Superior temporal gyrus (tissue), 1 donor: ENCODE measurements at regions not wholly inside any gene's neighbourhood (a gene's known extent, or its start where the extent isn't known, plus 50 kb on each side); places are given as distances from the start of the nearest gene placed in this dataset.

Experiments
- DNase-seq: peaks from one replicate; pipeline ENCODE4 v3.0.0-alpha.2; 2016; ENCODE audit errors: extremely low spot score

DNA sequence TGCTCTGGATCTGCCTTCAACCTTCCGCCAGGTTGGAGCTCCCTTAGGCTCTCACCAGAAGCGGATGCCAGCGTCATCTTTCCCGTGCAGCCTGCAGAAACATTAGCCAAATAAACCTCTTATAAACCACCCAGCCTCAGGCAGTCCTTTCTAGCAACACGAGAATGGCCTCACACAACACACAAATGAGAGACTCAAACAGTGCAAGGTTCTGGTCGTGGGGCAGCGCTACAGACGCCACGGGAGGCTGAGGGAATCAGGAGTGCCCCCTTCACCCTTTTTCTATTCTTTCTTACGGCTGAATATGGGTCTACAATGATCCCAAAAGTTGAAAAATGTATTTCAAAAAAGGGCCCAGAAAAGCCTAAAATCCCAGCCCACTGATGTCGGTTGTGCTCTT lies 96.4 kb downstream of the FOXL3 start:
- DNase-seq = no peak

GRCh38 chr7:387132-388022 lies 97.4 kb downstream of the FOXL3 start:
- DNase-seq = no peak

DNA sequence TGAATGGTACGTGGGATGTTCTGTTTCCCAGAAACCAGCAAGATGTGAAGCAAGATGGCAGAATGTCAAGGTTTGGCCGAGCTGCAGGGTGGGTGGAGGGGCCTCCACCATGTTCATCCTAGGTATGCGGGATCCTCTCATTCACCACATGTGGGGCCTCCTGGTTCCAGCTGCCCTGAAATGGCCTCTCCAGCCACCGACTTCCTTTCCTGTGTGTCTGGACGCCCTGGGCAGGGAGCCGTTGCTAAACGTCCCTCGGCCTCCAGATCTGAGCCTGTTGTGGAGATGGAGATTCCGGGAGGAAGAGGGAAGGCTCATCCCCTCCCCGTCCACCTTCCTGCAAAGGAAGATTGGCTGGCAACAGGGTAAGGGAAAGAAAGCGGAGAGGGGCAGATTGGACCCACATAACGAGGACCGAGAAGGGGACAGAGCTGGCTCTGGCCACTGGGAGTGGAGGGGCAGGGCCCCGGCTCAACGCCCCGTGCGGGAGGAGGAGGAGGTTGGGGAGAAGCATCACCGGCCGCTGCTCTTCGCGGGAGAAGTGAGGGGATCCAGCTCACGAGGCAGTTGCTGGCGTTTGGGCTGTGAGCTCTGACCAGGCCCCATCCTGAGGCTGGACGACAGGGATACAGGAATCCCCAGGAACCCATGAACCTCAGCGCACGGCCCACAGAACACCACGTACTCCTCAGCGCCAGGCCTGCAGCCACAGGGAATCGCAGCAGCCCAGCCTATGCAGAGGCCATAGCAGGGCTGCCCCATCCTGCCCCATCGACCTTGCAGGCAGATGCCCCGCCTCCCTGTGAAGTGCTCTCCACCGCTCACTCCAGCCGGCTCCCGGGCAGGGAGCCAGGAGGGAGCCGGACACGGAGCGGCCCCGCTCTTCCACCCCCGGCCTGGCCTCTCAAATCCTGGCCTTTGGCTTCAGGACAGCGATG lies 98.3 kb downstream of the FOXL3 start:
- no peak for DNase-seq

DNA sequence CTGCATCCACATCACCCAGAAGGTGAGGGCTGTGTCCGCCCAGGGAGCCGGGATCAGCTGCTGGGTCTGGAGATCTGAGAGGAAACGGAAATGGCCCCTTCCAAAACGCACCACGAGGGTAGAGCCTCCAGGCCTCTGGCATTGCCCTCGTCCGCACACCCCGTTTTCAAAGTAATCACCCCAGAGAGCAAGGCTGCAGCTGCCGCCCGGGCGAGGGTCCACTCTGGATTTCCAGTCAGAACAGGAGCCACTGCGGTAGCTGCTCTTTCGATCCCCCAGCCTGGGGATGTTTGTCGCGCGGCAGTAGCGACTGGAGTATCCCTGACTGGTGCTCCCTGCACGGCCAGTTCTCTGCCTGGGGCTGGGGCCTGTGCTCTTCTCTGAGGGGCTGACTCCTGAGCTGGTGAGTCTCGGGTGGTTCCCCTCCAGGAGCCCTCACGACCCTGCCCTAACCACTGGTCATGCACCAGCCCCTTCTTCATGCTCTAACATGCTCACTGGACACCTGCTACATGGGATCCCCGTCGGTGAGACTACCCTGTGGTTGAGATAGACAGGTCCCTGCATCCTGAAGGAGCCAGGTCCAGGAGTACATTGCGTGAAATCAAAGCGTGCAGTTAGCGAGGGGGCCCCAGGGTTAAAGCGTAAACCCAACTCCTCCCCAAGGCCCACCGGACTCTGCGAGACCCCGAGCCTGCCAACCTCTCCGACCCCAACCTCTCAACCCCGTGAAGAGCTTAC lies 99.2 kb downstream of the FOXL3 start:
- DNase-seq = no peak

- DNase-seq = no peak
These were observed 100.1 kb downstream of the FOXL3 start for GRCh38 chr7:389911-390601.

DNA sequence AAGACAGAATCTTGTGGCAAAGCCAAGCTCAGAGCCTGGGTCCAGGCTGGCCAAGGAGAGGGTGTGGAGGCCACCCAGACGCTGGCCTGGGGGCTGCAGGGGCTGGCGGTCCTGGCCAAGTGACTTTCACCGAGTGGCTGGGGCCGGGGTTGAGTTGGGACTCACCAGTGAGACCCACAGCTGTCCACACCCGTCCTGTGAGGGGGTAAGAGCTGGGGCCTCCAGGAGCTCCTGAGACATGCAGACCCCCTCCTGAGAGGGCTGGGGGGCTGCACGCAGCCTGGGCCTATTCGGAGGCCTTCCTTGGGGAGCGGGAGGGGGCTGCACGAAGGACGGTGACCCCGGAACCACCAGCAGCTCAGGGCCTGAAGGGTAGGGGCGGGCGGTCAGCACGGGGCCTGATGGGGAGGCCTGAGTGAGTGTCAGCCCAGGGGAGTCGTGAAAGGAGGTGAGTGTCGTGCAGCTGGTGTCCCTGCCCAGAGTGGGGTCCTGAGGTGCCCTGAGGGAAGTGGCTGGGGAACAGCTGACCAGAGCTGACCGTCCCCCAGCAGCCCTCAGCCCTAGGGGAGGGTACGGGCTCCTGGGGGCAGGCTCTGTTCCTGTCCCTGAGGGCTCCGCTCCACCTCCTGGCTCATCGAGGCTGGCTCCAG lies 100.9 kb downstream of the FOXL3 start:
- DNase-seq = no peak

DNA sequence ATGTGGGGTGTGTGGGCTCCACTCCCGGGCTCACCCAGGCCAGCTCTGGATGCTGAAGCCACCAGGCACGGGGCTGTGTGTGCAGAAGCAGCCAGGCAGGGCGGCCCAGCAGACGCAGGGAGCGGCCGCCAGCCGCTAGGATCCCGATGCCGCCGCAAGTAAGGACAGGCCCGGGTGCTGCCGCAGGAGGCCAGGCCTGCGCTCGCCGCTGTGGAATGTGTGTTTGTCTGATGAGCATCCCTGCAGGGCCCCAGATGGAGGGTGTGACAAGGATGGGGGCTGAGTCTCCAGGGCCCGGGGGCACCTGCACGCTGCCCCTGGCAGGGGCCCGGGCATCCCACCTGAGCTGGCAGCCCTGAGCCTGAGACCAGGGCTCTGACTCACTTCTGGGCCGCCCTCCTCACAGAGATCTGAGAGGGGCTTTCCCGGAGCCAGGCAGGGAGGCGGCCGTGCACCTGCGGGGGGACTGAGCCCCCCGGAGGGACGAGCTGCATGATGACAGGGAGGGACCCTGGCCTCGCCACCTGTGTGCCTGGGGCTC lies 101.5 kb downstream of the FOXL3 start:
- no peak for DNase-seq

DNA sequence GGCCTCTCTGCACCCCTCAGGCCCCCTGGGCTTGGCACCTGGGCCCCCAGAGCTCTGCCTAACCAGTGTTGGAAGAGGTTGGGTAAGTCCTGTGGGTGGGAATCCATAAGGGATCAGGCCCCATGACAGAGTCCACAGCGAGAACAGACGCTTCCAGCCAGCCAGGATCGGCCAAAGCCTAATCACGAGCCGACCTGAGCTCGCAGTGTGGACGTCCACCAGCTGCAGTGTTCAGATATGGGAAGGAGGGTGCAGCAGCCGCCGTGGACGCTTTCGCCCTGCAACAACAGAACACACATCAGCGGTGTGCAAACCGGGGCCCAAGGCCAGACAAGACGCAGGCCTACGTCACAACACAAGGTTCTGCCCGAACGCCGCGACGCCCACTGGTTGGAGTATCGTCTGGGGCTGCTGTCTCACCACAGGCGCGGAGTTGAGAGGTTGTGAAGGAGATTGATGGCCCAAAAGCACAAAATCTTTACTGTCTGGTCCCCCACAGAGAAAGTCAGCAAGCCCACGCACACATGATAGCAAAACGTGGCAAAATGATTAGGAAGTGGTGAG lies 102.1 kb downstream of the FOXL3 start:
- DNase-seq = no peak

GRCh38 chr7:392822-393221 lies 102.9 kb downstream of the FOXL3 start:
- DNase-seq = no peak

- DNase-seq = no peak
These were observed 105.7 kb downstream of the FOXL3 start for GRCh38 chr7:395643-396042.

- no peak for DNase-seq
These were observed 108.9 kb downstream of the FOXL3 start for GRCh38 chr7:398888-399287.

DNA sequence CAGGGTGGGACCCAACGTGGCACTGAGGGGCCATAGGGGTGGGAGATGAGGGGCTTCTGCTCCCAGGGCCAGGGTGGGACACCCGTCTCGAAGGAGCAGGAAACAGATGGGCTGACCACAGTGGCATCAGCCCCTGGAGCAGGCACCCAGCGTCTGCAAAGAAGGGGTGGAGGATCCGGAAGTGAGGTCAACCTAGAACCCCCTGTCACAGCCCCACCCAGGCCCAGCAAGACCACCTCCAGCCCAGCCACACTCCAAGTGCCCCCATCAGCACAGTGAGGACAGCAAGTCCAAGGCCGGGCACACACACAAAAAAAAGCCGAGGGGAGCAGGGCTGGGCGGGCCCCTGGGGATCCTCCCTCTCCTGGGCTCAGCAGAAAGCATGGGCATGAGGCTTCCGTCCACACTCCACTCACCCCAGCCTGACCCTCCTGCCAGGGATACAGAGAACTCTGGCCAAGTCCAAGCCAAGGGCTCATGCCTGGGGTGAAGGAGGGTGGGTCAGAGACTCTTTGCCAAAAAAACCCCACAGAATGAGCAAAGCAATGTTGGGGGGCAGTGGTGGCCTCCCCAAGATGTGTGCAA lies 111.0 kb downstream of the FOXL3 start:
- no peak for DNase-seq

GRCh38 chr7:401495-401894 lies 111.5 kb downstream of the FOXL3 start:
- DNase-seq = no peak

DNA sequence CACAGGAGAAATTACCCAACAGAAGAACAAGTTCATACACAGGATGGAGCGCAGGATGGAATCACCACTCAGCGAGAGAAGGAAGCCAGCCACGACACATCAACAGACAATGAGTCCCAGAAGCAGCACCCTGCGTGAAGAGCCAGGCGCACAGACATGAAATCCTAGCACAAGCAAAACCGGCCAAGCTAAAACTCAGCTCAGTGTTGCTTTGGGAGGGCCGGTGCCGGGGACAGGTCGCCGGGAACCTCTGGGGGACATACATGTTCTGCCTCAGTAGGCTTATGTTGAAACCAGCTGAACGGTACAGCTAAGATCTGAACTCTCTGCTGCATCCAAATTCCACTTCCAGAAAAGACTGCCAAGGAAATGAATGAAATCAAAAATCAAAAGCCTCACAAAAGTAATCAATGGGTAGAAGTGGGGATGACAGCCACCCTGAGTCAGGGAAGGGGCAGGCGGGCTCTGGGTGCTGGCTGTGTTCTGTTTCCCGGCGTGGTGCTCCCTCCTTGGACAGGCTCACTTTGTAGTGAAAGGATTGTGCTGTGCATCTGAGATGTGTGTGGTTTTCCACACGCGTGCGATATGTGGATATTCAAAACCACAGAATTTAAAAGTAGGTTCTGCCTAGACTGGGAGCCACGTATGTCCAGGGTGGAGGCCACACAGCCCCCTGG lies 114.7 kb downstream of the PDGFA start:
- DNase-seq = no peak

DNA sequence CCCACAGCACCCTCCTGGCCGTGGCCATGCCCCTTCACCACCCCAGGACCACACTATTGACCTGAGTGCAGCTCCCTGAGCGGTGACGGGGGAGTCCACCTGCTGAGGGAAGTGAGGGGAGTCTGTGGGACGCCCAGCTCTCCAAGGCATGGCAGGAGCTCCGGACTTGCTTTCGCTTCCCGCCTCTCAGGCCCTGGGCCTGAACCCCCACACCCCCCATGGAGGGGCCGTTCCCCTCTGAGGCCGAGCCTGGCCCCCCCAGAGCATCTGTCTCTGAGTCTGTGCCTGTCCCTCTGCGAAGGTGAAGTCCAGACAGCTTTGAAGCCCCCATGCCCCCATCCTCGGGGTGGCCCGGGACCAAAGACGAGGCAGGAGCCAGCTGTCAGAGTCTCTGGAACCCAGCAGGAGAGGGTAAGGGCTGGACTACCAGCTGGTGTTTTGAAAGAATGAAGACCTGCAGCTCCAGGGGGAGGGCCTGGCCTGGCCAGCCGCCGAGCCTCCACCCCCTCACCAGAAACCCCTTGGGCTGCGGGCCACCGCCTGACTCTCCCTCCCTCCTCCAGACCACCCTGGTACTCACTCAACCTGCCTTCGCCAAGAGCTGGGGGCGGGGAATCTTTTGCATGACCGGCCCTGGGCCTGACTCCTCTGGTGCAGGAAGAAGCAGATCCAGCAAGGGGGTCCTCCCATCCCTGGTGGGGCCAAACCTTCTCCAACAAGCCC lies 114.0 kb downstream of the PDGFA start:
- DNase-seq = no peak

- no peak for DNase-seq
These were observed 111.7 kb downstream of the PDGFA start for GRCh38 chr7:407721-408539.

GRCh38 chr7:408751-409311 lies 110.8 kb downstream of the PDGFA start:
- no peak for DNase-seq
